ENCODE measurements at regions not wholly inside any gene's neighbourhood (a gene's known extent, or its start where the extent isn't known, plus 50 kb on each side); places are given as distances from the start of the nearest gene placed in this dataset.

DNA sequence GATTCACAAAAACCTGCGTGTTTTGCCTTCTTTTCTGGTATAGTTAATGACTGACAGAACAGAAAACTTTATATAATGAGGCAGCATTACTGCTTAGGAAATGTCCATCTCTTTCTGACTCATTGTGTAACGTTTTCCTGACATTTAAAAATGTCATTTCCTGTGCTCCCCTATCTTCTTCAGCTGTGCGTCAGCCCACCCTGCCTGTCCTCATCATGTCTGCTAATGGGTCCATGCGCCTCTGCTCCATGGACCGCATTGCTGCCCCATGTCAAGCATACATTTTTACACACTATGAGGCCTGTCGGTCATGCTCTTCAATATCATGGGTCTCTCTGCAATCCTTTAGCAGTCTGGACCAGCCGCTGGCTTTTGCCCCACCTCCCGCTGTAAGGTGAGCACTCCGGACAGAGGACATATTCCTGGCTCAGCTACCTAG is 234.3 kb downstream of the CDCA7 start:
- peak; percentile 28 for DNase-seq (ENCODE audit: low read depth)

DNA sequence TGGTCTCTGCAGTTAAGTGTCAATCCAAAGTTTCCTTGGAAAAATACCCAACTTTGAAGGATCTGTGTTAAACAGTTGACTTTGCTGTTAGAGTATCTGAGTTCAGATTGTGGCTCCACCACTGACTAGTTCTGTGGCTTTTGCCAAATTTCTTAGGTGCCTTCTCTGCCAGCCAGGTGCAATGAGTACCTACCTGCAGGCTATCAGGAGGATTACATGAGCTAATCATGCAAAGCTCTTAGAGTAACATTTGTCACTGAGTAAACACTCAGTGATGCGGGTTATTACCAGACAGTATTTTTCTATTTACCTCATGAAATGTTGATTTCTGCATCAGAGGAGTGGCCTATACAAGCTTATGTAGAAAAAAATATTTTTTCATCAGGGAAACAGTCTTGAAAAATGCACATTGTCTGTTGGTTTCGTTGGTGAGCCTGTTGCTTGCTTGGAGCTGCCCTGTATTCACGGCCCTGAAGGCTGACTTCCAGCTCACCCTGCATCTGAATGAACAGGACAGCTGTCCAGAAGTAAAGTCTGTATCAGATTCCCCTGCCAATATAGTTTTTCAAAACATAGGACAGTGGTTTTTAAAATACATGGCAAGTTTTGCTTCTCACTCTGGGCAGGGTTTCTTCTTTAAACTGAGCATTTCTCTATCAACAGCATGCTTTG is 235.1 kb downstream of the CDCA7 start:
- peak; percentile 7 for DNase-seq (ENCODE audit: low read depth)

DNA sequence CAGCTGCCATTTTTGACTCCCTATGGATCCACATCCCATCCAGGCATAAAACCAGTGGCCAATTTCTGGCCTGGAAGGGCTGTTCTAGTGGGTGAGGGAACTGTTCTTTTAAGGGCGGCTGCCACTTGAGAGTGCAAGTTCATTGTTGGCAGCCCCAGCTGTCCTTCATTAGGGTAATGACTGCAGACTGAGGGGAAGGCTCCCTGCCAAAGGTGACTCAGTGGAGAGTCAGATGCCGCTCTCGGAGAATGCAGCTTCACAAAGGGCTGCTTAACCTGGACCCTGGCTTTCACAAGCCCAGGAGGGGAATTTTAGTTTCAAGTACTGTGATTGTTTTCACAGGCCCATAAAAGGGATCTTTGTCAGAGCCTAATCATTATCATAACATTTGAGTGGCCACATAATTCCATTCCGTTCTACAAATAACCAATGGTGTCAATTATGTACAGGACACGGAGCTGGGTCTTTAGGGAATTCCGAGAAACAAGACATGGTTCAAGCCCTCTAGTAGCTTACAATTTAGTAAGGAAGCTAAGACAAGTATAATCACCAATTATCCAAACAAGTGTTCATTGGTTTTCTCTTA is 235.7 kb downstream of the CDCA7 start:
- DNase-seq (ENCODE audit: low read depth): peak; percentile 94

DNA sequence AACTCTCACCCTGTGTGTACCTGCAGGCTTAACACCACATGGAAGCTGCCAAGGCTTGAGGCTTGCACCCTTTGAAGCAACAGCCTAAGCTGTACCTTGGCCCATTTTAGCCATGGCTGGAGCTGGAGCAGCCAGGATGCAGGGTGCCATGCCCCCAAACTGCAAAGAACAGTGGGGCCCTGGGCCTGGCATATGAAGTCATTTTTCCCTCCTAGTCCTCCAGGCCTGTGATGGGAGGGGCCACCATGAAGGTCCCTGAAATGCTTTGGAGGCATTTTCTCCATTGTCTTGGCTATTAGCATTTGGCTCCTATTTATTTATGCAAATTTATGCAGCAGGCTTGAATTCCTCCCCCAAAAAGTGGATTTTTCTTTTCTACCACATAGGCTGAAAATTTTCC is 238.4 kb downstream of the CDCA7 start:
- DNase-seq (ENCODE audit: low read depth): no peak

DNA sequence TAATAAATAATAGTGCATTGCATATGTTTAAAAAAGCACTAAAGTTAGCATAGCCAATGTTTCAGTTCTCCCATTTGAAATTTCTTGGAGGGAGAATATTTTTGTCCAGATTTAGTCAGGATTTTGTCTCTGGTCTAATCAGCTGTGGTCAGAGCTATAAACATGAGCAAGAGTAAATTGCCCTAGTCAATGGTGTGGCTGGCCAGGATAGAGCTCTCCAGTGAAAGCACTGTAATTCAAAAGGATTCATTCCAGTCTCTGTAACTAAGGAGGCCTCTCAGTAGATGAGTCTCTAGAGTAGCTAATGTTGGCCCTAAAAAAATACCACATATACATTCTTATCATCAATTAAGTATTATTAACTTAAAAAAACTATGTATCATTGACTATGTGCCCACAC is 241.6 kb downstream of the CDCA7 start:
- DNase-seq (ENCODE audit: low read depth): no peak

DNA sequence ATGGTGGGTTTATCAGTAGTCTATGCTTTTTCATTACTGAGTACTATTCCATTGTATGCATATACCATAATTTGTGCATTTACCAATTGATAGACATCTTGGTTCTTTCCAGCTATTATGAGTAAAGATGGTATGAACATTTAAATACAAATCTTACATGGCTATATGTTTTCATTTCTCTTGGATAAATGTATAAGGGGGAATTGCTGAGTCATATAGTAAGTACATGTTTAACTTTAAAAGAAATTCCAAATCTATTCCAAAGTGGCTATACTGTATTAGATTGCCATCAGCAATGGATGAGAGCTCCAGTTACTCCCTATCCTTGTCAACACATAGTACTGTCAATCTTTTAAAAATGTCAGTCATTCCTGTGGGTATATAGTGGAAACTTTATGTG is 243.9 kb downstream of the CDCA7 start:
- DNase-seq (ENCODE audit: low read depth): no peak

DNA sequence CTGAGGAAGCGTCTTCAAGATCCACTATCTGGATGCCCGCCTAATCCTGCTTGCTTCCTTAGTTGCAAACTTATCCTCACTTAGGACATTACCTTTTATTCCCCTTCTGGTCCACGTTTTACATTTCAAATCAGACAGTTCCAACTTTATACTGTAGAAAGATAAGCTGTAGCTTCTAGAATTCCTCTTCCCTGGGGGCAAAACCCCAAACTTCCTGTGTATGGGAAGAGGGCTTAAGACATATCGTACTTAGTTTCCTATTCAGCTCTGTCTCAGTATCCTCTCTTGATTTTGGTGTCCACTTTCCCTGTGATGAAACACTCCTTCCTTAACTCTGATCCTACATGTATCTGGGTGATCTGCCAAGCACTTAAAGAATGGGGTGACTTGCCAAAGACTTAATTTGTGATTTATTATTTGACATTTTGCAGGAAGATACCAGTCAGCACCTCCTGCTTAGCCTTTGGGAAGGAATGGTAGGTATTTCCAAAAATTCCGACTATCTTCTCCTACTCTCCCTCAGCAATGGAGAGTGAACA is 245.2 kb downstream of the CDCA7 start:
- no peak for DNase-seq (ENCODE audit: low read depth)

DNA sequence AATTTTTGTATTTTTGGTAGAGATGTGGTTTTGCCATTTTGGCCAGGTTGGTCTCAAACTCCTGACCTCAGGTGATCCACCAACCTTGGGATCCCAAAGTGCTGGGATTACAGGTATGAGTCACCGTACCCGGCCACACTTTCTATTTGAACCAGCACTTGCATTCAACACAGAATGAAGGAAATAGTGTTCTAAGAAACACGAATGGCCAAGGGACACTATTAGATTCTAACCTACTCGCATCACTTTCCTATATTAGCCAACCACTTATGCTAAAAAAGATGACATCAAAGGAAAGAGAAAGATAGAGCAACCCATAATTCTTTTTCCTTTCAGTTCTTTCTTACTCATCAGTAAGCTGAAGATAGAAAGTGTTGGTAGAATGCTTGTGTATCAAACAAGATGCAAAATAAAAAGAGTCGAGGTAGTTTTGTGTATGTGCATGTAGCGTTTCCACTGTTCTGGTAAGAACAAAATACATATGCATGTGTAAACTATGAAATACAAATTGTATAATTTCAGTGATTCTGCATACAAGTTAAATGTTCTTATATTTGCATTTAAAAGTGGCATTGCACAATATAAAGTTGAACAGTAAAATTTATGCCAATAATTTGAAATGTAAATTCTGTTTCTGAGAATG is 247.6 kb downstream of the CDCA7 start:
- no peak for DNase-seq (ENCODE audit: low read depth)

DNA sequence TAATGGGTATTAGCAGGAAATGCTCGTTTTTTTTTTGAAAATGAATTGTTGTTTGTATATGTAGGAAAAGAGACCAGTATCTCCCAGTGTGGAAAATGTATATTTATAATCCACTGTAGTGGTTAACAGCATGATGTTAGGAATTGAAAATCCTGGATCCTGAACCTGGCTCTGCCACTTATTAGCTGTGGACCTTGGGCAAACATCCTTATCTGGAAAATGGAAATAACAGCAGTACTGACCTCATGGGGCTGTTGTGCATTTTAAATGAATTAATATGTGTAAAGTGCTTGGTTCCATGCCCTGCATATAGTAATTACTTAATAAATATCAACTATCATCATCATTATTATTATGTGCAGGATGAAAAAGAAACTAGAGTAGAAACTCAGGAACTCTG is 251.3 kb downstream of the CDCA7 start:
- no peak for DNase-seq (ENCODE audit: low read depth)

DNA sequence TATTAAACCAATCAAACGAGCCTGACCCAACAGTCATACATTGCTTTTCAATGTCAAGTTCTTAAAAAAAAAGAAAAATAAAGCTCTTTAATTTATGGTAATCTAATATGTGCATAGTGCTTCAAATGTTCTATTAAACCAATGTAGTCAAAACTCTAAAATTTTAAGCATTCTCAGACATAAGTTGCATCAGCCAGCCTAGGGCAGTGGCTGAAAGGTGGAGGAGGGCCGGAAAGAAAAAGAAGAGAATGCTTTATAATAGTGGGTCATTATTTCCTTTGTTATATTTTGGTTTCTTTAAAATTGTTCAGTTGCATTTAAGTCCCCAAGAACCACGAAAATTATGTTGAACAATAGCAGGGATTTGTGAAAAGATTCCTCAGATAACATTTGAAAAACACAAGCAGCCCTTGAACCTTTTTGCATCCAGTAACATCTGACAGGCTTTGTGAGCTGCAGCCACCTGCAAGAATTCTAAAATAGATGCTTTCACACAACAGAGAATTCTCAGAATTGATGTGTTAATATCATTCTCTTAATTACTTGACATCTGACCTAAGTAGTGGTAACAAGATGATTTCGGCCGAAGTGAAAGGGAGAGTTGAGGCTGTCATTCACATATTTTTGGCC is 252.1 kb downstream of the CDCA7 start:
- no peak for DNase-seq (ENCODE audit: low read depth)

DNA sequence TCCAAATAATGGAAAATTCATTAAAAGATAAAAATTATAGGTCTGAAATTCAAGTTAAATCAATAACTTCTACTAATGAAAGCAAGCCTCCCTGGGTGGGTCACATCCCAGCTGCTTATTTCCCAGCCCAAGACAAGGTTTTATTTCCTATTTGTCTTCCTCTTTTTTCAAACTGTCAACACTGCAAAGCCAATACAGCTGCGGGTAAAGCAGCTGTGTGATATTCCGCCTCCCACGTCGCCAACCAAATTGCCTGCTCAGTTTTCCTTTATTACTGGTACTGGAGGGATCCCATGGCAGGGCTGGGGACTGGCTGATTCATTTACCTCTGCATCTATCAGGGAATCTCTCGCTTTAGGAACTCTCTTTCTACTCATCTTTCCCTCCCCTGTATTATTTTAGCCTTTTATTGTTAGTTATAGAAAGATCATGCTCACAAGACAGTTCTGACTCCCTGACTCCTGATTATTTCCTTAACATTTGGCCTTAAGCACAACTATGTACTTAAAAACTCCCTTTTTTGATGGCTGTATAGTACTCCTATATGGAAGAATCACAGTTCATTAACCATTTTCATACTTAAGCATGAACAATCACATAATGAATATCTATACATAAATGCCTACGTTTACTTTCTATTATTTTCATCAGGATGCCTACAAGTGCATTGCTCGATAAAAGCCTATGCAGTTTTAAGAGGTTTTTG is 253.1 kb downstream of the CDCA7 start:
- DNase-seq (ENCODE audit: low read depth): no peak

DNA sequence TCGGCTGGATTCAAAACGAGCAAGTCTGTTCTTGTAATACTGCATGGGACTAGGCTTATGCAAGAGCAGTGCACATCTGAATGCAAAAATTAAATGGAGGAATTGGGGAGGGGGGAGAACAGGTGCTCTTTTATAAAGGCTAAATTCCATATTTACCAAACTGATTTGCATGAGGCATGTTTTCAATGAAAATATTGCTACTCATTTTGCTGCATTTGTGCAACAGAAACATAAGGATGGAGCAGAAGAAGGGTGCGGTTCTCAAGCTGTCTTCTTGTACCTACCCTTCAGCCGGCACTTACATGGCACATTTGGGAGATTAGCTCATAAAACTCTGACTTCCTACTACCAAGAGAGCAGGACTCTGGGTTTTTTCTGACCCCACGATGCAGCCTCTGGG is 256.4 kb downstream of the CDCA7 start:
- DNase-seq (ENCODE audit: low read depth): no peak

DNA sequence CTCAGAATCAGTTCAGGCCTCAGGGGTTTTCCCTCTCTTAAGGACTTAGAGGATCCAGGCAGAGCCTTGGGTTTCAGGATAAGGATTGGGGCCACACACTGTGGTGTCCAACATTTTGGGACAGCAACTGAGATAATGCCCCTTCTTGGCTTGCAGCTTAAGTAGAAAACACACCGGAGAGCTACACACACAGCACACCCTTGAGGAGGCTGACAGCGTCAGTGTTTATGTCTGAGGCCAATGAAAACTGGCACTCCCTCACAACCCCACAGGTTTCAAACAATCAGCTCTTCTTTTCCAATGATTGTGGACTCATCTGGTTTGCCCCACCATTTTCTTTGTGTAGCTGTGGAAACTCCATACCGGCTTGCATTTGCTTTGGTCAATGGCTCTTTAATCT is 257.7 kb downstream of the CDCA7 start:
- no peak for DNase-seq (ENCODE audit: low read depth)

DNA sequence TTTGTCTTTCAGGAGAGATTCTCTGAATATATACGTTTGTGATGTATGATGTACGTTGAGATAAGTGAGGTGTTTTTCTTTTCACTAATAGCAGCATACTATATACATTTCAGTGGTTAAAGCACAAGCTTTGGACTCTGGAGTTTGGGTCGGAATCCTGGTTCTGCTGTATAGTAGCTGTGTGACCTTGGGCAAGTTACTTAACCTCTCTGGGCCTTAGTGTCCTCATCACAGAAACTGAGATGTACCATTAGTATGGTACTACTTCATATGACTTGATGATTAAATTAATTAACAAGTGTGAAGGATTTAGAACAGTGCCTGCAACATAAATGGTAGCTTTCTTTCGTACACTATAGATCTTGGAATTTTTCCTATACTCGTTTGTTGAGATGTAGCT is 258.7 kb downstream of the CDCA7 start:
- DNase-seq (ENCODE audit: low read depth): no peak

DNA sequence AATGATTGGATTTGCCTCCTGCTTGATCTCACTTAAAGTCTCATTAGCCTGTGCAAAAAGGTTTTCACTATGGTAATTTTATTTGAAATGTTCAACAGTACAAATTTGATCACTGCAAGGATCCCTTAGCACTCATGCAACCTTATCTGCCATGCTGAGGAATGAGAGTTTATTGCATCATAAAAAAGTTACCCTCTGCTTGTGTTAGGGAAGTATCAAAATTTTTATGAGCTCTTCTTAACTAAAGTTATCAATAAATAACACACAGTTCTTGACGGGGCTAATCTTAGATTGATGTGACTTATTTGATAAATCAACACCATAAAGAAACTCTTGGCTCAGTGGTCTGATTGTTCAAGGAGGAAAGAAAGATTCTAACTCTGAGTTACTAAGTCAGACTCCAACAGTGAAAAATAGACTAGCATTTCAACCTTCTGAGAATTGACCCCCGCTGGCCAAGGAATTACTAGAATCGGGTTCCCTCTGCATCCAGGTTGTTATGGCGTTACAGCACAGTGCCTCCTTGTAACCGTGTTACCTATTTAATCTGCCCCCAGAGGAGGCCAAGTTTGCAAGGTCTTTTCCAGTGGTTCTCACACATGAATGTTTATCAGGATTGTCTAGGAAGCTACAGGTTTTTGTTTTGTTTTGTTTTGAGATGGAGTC is 259.7 kb downstream of the CDCA7 start:
- DNase-seq (ENCODE audit: low read depth): no peak

DNA sequence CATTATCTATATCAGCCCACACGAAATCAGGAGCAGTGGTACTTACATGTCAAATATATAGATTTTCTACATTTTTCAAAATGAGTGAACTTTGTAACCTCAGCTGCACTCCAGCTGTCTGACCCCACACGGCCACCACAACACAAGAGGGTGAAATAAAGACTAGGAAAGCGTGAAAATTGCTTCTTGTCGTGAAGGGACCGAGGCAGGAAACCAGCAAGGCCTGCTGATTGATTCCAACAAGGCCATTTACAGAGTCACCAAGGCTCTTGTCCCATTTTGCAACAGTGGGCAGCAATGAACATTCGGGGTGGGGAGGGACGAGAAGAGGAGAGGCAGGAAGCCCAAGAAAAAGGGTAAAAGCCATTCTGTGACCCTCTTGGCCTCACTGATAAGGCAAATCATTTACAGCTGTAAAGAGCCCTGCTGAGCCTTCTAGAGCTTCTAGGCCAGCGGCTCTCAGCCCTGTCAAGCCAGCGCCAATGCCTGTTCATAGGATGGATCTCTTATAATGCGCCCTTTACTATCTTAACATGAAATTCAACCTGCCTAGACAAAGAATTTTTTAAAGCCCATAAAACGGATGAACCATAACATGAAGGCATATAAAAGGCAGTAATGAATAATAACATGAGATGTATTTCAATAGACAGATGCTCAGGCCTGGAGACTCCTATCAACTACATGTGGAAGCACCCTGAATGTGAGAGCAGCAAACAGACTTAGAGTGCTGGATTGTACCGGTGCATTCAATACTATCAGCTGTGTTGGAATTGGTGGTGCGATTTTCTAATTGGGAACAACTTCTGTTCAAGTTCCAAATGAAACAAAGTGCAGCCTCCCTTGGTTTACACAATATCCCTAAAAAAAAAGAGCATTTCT is 269.0 kb downstream of the CDCA7 start:
- no peak for DNase-seq (ENCODE audit: low read depth)

DNA sequence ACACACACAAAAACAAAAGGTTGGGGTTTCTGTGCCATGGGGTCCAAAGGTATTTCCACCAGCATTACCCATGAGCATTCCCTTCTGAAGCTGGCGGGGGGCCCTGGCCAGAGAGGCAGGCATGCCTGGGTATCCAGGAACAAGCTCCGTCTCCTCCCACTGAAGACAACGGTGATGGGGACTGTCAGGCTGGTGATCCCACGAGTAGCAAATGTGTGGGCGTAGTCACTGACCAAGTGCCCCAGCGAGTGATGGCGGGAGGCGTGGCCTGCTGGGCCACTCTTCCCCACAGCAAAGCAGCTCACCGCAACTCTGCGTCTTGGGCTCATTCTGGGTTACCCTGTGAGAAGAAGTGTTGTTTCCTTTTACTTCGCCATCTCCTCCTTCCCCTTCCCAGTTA is 270.6 kb downstream of the CDCA7 start:
- DNase-seq (ENCODE audit: low read depth): no peak

DNA sequence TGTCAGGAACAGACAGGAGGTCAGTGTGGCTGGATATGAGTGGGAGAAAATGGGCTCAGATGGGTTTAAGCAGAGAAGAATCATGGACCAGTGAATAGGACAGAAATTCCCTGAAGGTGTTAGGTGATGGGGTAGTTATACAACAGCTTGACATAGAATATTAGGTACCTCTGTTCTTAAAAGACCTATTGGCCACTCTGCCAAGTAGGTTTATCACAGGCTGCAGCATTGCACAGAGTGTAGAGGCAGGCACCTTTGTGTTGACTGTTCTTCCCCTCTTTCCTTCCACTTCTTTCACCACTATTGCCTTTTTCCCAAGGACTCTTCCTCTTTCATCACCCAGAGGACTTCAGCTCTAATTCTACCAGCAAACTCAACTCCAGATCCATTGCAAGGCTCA is 274.4 kb downstream of the CDCA7 start:
- no peak for DNase-seq (ENCODE audit: low read depth)

DNA sequence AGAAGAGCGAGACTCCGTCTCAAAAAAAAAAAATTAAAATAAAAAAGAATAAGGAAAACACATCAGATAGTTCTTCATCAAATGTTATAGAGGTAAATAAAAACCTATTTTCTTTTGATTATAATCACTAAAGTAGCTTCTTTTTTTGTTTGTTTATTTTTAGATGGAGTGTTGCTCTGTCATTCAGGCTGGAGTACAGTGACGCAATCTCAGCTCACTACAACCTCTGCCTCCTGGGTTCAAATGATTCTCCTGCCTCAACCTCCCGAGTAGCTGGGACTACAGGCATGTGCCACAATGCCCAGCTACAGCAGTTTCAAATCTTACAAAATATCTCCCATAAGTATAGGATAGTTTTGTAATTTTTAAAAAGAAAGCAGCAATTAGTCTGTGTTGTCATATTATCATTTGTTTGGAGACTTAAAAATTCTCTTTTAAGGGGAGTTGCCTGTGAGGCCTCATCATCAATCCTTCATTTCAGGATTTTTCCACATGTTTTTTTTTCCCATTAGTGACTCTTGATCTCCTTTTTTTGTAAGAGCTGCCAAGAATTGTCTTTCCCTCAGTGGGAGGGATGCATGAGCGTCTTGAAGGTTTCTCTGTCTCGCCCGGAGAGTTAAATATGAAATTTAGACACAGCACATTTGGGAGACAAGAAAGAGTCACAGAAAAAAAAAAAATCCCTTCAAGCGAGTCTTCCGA is 275.9 kb downstream of the CDCA7 start:
- DNase-seq (ENCODE audit: low read depth): no peak

DNA sequence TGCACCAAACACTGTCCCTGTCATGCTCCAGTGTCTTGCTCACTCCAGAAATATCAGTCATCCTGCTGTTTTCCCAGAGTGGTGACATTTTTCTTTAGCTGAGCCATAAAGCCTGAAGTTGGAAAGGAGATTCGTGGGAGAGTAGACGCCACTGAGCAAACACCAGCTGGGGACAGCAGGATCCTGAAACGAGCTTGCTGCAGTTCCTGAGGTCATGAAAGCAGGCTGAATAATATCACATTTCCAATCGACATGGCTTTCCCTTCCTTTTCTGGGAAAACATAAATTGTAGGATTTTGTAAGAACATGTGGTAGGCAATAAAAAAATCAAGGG is 276.4 kb downstream of the CDCA7 start:
- DNase-seq (ENCODE audit: low read depth): peak; percentile 33
